Caco-2 (cell line): ENCODE measurements at regions not wholly inside any gene's neighbourhood (a gene's known extent, or its start where the extent isn't known, plus 50 kb on each side); places are given as distances from the start of the nearest gene placed in this dataset.

Source experiments
- BruUV-seq: library from RNA; stranded (reverse); fragments of 400-500 nt; replicated peaks from 2 replicates; lab custom pipeline; 2021; lab: Mats Ljungman, UMichigan
- CTCF ChIA-PET: fragments of 300-600 bp; sonication (Branson Sonifier 250); formaldehyde crosslinking; loops from one replicate; lab custom pipeline; 2022; ENCODE audit warnings: antibody characterized with exemption; lab: Charles Lee
- POLR2A ChIA-PET: fragments of 300-600 bp; sonication (Branson Sonifier 250); formaldehyde crosslinking; loops from one replicate; lab custom pipeline; 2022; ENCODE audit warnings: antibody characterized with exemption; lab: Charles Lee
- DNase-seq, 2 experiments: peaks; one replicate each; pipeline versions ENCODE4 v3.0.0 to v3.0.0-alpha.2; 2020 to 2022
- H3K27me3 ChIP-seq: replicated peaks from 2 replicates; pipeline ENCODE4 v1.6.0; 2011; ENCODE audit warnings: low read length; ENCODE audit not compliant: control insufficient read depth, insufficient read depth
- H3K36me3 ChIP-seq: 2 replicates; pipeline ENCODE4 v1.5.1; 2011; ENCODE audit warnings: low read length; ENCODE audit not compliant: control insufficient read depth, insufficient read depth
- H3K4me1 ChIP-seq: fragments of 250-450 bp; sonication (Bioruptor Pico); 2 replicates; pipeline ENCODE4 v1.5.1; 2020; ENCODE audit warnings: mild to moderate bottlenecking
- H3K4me3 ChIP-seq: 2 replicates; pipeline ENCODE4 v1.5.1; 2011; ENCODE audit warnings: low read depth, mild to moderate bottlenecking, control low read depth, low read length
- H3K9me3 ChIP-seq: fragments of 250-450 bp; sonication (Bioruptor Pico); 2 replicates; pipeline ENCODE4 v1.5.1; 2020; ENCODE audit warnings: mild to moderate bottlenecking, moderate library complexity
- H3K27ac Mint-ChIP-seq: one replicate; pipeline ENCODE4 v1.8.0; 2022; ENCODE audit warnings: mixed read lengths; ENCODE audit not compliant: unreplicated experiment
- H3K27me3 Mint-ChIP-seq: one replicate; pipeline ENCODE4 v1.8.0; 2022; ENCODE audit warnings: mixed read lengths; ENCODE audit not compliant: insufficient read depth, unreplicated experiment
- H3K36me3 Mint-ChIP-seq: one replicate; pipeline ENCODE4 v1.8.0; 2022; ENCODE audit warnings: mild to moderate bottlenecking, mixed read lengths; ENCODE audit not compliant: insufficient read depth, unreplicated experiment
- H3K4me1 Mint-ChIP-seq: one replicate; pipeline ENCODE4 v1.8.0; 2022; ENCODE audit warnings: low read depth, mixed read lengths; ENCODE audit not compliant: unreplicated experiment
- H3K4me3 Mint-ChIP-seq: one replicate; pipeline ENCODE4 v1.8.0; 2022; ENCODE audit warnings: mild to moderate bottlenecking, moderate library complexity, mixed read lengths; ENCODE audit not compliant: unreplicated experiment
- H3K9me3 Mint-ChIP-seq: one replicate; pipeline ENCODE4 v1.8.0; 2022; ENCODE audit warnings: mixed read lengths; ENCODE audit not compliant: unreplicated experiment
- intact Hi-C: fragments of 100-400 bp; cut with micrococcal nuclease; formaldehyde crosslinking; loops from one replicate; pipeline ENCODE4 v1.10.0; 2022; ENCODE audit not compliant: unreplicated experiment
- TF ChIP-seq, protein P1 (sequence below), 2 experiments: fragments of 200-600 bp in 1 of 2; IDR thresholded peaks; 1 replicate in 1 of 2; 2 replicates in 1 of 2; pipeline versions ENCODE4 v1.5.1 to v1.8.0; 2011 to 2022; ENCODE audit warnings: antibody characterized with exemption in 1 of 2, control low read depth in 1 of 2, inconsistent platforms in 1 of 2, low read depth in 1 of 2, low read length in 1 of 2, mild to moderate bottlenecking in 1 of 2, moderate library complexity in 1 of 2; ENCODE audit not compliant: insufficient read depth in 1 of 2, severe bottlenecking in 1 of 2, unreplicated experiment in 1 of 2

DNA sequence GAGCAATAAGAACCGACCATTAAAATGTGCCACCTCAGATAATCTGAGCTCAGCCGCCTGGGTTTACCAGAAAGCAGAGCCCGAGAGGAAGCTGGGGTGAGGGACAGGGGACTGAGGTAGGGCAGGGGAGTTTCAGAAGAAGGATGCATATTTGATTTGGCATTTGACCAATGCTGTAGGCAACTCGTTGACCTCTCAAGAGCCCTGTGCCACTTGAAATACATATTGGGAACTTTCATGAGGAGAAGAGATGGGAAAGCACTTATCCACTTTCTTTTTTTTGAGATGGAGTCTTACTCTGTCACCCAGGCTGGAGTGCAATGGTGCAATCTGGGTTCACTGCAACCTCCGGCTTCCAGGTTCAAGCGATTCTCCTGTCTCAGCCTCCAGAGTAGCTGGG lies 148.4 kb upstream of the SPRED2 start:
- peaks cover 4% of the 10 kb centered on the region; the same call in 1 of the 2 replicates for H3K9me3 ChIP-seq
- no peak overlapping the region for H3K4me3 ChIP-seq
- BruUV-seq = no TSS peak
- H3K4me1 ChIP-seq = peaks cover 12% of the 10 kb centered on the region
- TF ChIP-seq, protein P1, sequence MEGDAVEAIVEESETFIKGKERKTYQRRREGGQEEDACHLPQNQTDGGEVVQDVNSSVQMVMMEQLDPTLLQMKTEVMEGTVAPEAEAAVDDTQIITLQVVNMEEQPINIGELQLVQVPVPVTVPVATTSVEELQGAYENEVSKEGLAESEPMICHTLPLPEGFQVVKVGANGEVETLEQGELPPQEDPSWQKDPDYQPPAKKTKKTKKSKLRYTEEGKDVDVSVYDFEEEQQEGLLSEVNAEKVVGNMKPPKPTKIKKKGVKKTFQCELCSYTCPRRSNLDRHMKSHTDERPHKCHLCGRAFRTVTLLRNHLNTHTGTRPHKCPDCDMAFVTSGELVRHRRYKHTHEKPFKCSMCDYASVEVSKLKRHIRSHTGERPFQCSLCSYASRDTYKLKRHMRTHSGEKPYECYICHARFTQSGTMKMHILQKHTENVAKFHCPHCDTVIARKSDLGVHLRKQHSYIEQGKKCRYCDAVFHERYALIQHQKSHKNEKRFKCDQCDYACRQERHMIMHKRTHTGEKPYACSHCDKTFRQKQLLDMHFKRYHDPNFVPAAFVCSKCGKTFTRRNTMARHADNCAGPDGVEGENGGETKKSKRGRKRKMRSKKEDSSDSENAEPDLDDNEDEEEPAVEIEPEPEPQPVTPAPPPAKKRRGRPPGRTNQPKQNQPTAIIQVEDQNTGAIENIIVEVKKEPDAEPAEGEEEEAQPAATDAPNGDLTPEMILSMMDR (IDR thresholded peaks at IDR 0.05; ENCODE audit: insufficient read depth in 1 of 2, low read depth in 1 of 2, low read length in 1 of 2, severe bottlenecking in 1 of 2, unreplicated experiment in 1 of 2) = no peak
- no peaks in the 10 kb centered on the region for H3K36me3 ChIP-seq
- no peak for DNase-seq
- H3K27ac Mint-ChIP-seq = no peak overlapping the region
- H3K4me3 Mint-ChIP-seq = no peak overlapping the region
- peaks cover 6% of the 10 kb centered on the region for H3K36me3 Mint-ChIP-seq
- H3K4me1 Mint-ChIP-seq = peaks cover 7% of the 10 kb centered on the region
- intact Hi-C loops = no loop called here
- no peaks in the 10 kb centered on the region for H3K27me3 Mint-ChIP-seq
- ChIA-PET CTCF (no interaction called here), POLR2A (no interaction called here)
- H3K9me3 Mint-ChIP-seq = no peaks in the 10 kb centered on the region
- no peaks in the 10 kb centered on the region for H3K27me3 ChIP-seq

DNA sequence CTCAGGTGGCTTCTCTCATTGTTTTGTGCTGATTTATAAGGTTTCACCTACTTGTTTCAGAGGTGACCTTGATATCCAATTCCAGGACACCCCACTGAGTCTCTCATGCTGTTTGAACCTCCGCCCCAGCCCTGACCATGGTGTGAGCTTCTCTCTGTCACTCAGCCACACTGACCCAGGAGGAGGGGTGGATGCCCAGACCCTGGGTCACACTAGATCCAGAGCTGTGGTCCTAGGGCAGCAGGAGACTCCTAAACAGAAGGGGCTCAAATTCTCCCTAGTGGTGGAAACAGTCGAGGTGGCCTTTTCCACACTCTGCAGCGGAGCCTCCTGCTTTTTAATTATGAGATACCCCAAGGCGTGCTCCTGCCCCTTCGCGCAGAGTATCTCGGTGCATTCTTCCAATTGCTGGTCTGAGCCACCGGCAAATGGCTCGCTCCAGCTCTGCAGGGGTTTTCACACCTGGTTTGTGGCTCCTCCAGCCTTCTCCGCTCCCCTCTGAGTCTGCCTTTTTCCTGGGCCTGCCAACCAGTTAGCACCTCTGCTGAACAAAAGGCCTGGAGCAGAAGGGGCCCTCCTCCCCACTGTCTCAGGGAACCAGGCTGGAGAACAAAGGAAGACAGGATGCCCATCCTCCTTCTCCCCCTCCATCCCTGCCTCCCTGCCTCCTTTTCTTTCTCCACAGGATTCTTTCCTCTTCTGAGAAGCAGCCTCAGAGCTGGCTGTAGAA lies 147.3 kb upstream of the SPRED2 start:
- TF ChIP-seq, protein P1 (IDR thresholded peaks at IDR 0.05; ENCODE audit: insufficient read depth in 1 of 2, low read depth in 1 of 2, low read length in 1 of 2, severe bottlenecking in 1 of 2, unreplicated experiment in 1 of 2) = no peak
- no peak overlapping the region for H3K4me3 Mint-ChIP-seq
- CTCF ChIA-PET = no interaction called here
- H3K27me3 ChIP-seq = no peaks in the 10 kb centered on the region
- peaks cover 12% of the 10 kb centered on the region for H3K4me1 ChIP-seq
- H3K4me3 ChIP-seq = no peak overlapping the region
- DNase-seq = no peak
- no peaks in the 10 kb centered on the region for H3K36me3 ChIP-seq
- H3K27me3 Mint-ChIP-seq = no peaks in the 10 kb centered on the region
- no TSS peak for BruUV-seq
- intact Hi-C loops = no loop called here
- POLR2A ChIA-PET = no interaction called here
- H3K36me3 Mint-ChIP-seq = peaks cover 6% of the 10 kb centered on the region
- peaks cover 7% of the 10 kb centered on the region for H3K4me1 Mint-ChIP-seq
- no peak overlapping the region for H3K27ac Mint-ChIP-seq
- peaks cover 4% of the 10 kb centered on the region; the same call in 1 of the 2 replicates for H3K9me3 ChIP-seq
- H3K9me3 Mint-ChIP-seq = no peaks in the 10 kb centered on the region

DNA sequence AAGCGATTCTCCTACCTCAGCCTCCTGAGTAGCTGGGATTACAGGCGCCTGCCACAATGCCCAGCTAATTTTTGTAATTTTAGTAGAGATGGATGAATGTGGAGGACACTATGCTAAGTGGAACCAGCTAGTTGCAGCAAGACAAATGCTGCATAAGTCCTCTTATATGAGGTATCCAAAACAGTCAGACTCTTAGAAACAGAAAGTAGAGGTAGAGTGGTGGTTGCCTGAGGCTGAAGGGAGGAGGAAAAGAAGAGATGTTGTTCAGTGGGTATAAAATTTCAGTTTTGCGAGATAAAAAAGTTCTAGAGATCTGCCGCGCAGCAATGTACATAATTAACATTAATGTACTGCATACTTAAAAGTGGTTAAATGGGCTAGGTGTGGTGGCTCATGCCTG lies 145.3 kb upstream of the SPRED2 start:
- H3K27me3 ChIP-seq = no peaks in the 10 kb centered on the region
- TF ChIP-seq, protein P1 (IDR thresholded peaks at IDR 0.05; ENCODE audit: insufficient read depth in 1 of 2, low read depth in 1 of 2, low read length in 1 of 2, severe bottlenecking in 1 of 2, unreplicated experiment in 1 of 2) = no peak
- no peaks in the 10 kb centered on the region for H3K9me3 Mint-ChIP-seq
- H3K4me3 Mint-ChIP-seq = no peak overlapping the region
- DNase-seq = no peak
- H3K27me3 Mint-ChIP-seq = no peaks in the 10 kb centered on the region
- H3K9me3 ChIP-seq = peaks cover 4% of the 10 kb centered on the region; the same call in 1 of the 2 replicates
- H3K27ac Mint-ChIP-seq = peak overlapping the region; percentile 87
- BruUV-seq = no TSS peak
- no peak overlapping the region for H3K4me3 ChIP-seq
- ChIA-PET POLR2A (interaction anchor here (0.6 kb wide), 1 partner anchor 50 kb away, joined by 3 read pairs; no protein-coding TSS in a partner anchor), CTCF (no interaction called here)
- H3K4me1 Mint-ChIP-seq = peaks cover 7% of the 10 kb centered on the region
- H3K36me3 ChIP-seq = no peaks in the 10 kb centered on the region
- intact Hi-C loops = no loop called here
- H3K36me3 Mint-ChIP-seq = peaks cover 6% of the 10 kb centered on the region
- peaks cover 12% of the 10 kb centered on the region for H3K4me1 ChIP-seq
